Peyer's patch (tissue), 4 donors: ENCODE measurements at regions not wholly inside any gene's neighbourhood (a gene's known extent, or its start where the extent isn't known, plus 50 kb on each side); places are given as distances from the start of the nearest gene placed in this dataset.

Source experiments
- CTCF ChIP-seq, 6 experiments: fragments of 450-650 bp in 4 of 6; fragments of 200-600 bp in 2 of 6; sonication (generic) in 1 of 6; IDR thresholded peaks; one replicate each; pipeline ENCODE4 v1.5.1; 2017 to 2019; ENCODE audit warnings: antibody characterized with exemption in 6 of 6, mild to moderate bottlenecking in 3 of 6, moderate library complexity in 1 of 6
- POLR2A ChIP-seq, 2 donors: fragments of 450-650 bp; IDR thresholded peaks; one replicate each; pipeline ENCODE4 v1.5.1; 2017; ENCODE audit warnings: antibody characterized with exemption in 2 of 2, mild to moderate bottlenecking in 2 of 2, moderate library complexity in 2 of 2

GRCh38 chr15:35822153-35822552, 276.2 kb upstream of the DPH6 start:
- TF ChIP-seq CTCF (IDR thresholded peaks at IDR 0.05) (no peak), POLR2A (IDR thresholded peaks at IDR 0.05) (no peak)
